HG03159 (cell line): ENCODE measurements at regions not wholly inside any gene's neighbourhood (a gene's known extent, or its start where the extent isn't known, plus 50 kb on each side); places are given as distances from the start of the nearest gene placed in this dataset.
"Not testable (repeated sequence)": the region's sequence is repeated elsewhere in the genome, so short reads cannot be mapped to it uniquely, and the experiment has no call there.

Experiments
- ATAC-seq: cut with Tn5 transposase; IDR thresholded peaks from one replicate; pipeline ENCODE4 v1.9.1; 2021; ENCODE audit warnings: mild to moderate bottlenecking, moderate library complexity; ENCODE audit not compliant: unreplicated experiment

DNA sequence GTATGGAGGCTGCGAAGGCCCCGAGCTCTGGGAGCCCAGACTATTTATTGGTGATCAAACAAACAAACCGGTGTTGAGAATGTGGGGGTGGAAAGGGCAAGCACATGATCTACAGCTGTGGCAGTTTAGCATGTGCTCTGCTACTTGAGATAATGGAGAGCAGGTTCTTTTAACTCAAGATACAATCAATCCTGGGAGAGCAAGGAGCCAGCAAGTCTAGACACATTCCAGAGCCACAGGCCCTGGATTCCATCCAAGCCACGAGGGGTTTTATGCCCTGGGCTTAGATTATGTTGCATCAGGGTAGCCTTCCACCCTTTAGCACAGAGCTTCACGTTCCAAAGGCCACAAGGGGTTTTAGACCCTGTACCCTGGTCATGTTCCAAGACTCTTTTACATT, 355.9 kb upstream of the ARID1B start:
- not testable (repeated sequence) for ATAC-seq

DNA sequence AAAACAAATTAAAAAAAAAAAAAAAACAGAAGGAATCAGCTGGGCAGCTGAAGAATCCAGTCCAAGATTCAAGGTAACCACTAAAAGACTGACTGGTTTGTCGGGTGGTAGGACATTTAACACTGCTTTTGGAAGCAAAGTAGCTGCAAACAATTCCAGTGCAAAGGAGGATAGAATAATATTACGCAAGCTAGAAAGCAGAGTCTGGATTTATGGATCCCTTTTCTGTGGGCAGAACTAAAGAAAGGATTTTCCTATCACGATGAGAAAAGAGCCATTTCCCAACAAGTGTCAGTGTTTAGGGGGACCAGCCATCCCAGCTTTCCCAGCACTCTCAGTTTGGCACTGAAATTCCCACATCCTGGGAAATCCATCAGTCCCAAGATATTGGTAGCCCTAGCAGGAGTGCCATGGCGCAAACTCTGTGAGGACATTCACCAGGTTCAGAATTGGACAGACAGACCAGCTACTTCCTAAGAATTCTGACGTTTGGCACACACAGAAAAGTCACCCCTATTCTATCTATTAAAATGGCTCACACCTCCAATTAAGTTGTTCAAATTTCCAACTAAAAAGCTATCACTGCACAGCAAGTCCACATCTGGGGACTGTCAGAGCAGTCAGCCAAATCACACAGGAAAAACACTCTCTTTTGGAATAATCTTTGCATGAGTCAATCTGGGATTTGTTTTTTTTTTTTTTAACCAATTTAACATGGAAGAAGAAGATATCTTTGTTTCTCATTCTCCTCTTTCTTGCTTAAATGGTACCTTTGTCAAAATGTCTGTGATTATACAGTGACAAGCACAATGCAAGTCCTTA, 356.8 kb upstream of the ARID1B start:
- ATAC-seq, result no peak

DNA sequence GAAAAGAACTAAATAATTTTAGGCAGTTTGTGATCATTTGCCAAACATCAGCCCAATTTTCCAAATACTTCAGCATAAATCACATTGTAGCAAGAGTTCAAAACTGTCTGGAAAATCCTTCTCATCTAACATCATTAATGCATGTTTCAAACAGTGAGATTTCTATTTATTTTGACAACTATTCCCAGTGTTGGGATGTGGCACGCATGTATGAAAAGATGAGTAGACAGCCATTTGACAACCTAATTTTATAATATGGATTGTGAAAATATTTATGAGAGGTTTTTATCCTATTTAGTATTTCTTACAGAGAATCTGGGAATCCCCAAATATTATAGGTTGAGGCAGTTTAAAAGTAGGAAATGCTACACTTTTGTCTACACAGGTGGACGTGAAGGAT, 357.6 kb upstream of the ARID1B start:
- no peak for ATAC-seq

DNA sequence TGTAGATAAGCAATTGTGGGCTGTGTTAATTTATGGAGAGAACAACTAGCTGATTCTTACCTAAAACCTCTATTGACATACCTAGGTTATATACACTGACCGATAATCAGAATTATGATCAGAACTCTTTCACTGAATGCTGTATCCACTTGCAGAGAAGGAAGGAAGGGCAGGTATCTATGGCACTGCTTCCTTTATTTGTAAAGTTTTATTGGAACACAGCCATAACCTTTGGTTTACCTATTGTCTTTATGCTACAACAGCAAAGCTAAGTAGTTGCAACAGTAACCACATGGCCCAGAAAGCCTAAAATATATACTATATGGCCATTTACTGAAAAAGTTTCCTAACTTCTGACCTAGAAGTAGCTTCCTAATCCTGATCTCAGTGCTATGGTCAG, 358.9 kb upstream of the ARID1B start:
- ATAC-seq, result no peak

DNA sequence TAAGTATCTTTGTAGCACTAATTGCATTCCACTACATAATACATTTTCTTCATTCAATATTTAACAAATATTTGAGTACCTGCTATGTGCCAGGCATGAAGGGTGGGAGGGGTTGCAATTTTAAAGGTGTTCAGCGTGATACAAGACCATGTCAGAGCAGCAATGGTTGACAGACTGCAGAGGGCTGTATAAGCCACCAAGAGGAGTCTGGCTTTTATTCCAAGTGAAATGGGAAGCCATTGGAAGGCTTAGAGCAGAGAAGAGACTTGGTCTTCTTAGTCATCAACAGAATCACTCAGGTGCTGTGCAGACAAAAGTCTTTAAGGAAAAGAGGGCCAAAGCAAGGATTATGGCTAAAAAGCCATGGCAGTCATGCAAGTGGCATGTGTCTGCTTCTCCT, 360.8 kb upstream of the ARID1B start:
- ATAC-seq, result no peak

DNA sequence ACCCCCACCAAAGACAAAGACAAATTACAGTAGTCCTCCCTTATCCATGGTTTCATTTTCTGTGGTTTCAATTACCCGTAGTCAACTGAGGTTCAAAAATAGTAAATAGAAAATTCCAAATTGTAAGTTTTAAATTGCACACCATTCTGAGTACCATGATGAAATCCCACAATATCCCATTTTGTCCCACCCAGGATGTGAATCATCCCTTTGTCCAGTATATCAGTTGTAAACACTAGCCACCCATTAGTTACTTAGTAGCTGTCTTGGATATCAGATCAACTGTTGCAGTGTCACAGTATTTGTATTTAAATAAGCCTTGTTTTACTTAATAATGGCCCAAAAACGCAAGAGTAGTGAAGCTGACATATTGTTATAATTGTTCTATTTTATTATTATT, 364.0 kb upstream of the ARID1B start:
- no peak for ATAC-seq

DNA sequence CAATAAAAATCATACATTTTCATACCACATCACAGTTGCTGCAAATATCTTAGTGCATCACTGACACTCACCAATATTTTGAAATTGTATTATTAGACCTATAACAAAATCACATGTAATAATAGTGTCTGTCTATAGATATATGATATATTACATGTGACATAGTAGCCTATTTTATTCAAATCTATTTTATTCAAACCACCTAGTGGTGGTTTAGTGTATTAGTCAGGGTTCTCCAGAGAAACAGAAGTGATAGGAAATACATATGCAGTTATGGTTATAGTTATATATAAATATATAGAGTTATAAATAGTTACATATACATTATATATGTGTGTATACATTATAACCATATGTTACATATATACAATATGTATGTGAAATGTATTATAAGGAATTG, 366.5 kb upstream of the ARID1B start:
- ATAC-seq, result no peak

DNA sequence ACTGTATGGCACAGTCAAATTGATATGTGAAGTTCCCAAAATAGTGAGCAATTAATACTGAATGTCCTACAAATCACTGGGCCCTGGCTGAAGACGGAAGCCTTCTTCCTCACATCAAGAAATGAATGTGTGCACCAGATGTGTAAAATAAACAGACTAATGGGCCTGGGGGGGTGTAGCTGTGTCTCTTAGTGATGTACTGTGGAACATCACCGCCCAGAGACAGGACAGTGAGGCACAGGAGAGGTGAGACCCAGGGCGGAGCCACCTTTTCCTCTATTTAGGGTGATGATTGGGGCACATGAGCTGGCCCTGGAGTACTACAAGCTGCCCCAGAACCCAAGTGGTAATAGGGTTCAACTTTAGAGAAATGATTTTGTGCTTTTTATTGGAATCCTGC, 368.5 kb upstream of the ARID1B start:
- ATAC-seq, result no peak

DNA sequence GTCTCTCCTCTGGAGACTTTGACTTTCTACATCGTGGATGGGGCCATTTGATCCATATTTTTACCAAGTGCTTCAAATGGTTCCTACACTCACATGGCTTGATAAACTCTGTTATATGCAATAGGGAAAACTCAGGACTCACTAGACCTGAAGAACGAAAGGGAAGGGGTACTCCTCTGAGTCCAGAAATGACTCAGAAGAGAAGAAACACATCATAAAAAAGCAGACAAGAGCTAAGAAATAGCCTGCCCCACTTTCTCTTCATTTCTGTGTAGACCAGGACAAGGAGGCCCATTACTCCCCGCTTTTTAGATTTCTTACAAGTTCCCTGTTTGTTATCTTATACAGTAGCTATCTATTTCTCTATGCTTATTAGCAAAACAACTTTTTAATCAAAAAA, 369.8 kb upstream of the ARID1B start:
- ATAC-seq, result no peak

DNA sequence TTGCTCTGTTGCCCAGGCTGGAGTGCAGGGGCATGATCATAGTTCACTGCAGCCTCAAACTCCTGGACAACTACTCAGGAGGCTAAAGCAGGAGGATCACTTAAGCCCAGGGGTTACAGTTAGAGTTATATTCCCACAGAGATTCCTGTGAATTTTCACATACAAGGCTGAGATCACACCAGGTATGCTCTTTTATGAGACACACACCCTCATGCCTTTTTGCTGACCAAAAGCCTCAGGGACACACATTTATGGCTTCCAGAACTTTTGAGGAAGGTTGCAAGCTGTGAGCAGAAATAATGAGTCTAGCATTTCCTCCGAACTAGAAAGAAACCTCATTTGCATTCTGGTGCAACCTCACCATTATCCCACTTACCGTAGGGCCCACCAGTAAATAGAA, 370.5 kb upstream of the ARID1B start:
- no peak for ATAC-seq

DNA sequence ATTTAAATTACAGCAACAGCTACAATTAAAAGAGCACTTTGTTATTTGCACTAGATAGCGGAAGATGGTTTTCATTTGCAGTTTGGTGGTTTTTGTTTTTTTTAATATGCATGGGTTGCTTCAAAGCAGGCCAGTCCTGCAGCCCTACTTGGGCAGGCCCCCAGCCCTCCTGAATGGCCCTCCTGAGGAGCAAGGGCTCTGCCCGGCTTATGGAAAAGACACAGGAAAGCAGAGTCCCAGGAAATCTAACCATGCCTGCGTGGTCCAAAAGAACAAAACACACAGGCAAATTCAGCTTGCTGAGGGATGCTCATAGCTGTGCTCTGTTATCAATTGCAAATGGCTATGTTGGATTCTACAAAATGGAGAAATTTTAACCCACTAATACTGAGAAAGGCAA, 371.1 kb upstream of the ARID1B start:
- ATAC-seq, result no peak

DNA sequence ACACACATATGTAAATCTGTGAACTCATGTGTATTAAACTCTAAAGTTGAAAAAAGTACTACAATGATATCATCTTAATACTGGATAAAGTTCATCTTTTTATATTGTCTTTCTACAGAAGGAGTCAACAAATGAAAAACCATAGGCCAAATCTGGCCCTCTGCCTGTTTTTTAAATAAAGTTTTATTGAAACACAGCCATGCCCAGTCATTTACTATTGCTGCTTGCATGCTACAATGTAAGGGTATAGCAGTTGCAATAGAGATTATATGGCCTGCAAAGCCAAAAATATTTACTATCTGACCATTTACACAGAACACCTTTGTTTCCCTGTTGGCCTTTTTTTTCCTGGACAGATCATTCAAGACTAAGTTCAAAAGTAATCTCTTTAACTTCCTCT, 374.6 kb upstream of the ARID1B start:
- no peak for ATAC-seq

DNA sequence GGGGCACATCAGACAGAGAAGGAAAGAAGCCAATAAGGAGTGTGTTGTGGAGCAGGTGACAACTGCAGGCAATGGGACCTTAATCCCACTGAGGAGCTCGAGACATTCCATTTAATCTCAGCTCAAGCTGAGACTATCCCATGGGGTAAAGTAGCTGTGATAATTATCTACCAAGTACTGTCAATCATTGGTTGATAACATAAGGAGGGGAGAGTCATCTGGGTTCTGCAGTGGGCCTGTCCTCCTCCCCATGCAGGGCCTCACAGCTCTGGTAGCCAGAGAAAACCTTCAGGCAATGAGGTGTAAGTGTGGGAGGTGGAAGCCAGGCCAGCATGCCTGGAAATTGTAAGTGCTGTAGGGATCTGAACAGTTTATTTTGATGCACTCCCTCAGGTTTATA, 375.0 kb upstream of the ARID1B start:
- no peak for ATAC-seq

DNA sequence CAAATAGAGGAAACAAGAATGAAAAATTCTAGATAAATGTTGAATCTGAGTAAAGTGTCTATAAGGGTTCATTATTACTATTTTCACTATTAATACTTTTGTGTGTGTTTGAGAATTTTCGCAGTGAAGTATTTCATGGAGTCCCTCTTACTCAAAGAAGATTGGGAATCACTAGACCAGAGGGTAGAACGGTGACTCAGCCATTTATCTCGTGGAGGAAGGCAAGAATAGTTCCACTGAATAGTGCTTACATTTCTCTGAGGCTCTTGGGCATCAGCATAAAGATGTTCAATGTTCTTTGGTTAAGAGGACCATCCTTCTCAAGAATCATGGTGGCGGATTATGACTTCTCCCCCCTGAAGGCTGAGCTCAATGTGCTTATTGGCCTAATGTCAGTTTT, 376.7 kb upstream of the ARID1B start:
- no peak for ATAC-seq

DNA sequence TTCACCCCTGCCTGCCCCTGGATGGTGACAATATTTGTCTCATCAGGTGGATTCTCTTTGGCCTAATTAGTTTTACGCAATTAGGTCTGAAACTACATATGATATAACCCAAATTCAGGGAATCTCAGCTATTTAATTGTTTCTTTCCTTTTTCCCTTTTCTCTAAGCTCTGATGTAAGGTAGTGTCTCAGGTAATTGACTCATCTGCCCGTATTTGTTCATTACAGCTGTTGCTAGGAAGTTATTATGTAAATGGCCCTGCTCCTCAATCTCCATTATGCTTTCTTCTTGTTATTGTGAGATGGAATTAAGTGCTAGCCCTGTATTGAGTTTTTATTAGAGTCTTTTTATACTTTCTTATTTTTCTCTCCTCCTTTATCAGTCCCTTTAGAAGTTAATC, 378.2 kb upstream of the ARID1B start:
- ATAC-seq, result no peak

DNA sequence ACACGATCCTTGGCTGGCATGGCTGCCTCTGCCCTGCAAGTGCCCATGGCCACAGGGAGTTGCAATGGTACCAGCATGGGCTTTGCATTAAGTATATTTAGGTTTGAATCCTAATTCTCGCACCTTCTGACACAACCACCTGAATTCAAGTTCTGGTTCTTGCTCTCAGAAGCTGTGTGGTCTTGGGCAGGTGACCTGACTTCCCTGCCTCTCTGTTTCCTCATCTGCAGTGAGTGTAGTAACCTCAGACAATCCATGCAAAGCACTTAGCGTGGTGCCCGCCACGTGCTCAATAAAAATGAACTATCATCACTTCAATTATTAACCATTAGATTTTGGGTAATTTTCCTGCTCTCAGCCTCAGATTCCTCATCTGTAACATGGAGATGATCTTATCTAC, 378.8 kb upstream of the ARID1B start:
- no peak for ATAC-seq

DNA sequence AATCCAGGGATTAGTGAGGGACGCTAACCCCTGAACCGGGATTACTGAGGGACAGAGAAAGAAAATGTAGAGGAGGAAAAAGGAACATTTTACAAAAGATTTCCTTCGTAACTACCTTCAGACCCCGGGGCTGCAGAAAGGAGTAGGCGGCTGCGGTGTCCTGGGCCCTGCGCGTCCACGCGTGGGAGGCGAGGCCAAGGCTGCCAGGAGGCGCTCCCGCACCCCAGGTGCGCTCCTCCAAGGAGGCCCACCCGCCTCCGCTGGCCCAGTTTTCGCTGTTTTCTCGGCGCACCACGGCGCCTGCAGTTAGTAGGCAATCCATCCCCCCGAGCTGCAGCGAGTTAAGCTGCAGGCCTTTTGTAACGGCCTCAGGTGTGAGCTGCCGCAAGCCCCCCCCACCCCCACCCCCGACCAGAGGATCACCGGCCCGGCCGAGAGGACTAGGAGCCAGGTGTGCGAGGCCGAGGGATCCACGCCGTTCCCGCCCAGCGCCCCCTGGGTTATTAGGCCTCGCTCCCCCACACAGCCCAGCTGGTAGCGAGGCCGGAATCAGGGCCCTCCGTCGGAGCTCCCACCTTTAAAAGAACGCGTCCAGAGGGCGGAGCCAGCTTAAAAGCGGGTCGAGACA, 380.3 kb upstream of the ARID1B start:
- no peak for ATAC-seq

DNA sequence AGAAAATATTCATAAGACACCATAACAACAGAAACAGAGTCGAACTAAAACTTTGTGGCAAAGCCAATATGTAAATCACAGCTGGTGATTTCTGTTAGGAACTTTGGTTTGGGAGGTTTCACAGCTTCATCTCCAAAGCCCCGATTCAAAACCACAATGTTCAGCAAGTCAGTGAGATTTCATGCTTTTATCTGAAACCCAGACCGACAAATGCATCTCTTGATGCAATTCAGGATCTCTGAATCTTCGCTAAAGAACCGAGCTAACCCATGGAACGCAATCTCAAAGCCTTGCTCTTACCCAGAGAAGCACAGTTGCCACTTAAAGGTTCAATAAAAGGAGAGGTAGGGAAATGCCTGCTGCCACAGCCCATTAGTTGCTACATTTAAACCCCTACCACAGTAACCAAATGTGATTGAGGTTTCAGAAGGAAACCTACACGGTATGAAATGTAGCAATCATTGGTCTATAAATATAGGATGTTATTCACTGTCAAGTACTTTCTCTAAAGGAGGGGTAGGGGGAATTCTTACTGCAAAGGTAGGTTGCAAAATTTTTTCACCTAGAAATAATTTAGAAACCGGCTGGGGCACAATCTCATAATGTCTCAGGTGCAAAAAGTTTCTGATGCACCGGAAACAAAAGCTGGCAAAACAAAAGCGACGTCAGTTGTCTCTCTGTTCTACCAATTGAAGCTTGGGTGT, 381.0 kb upstream of the ARID1B start:
- ATAC-seq, result peak; percentile 53

DNA sequence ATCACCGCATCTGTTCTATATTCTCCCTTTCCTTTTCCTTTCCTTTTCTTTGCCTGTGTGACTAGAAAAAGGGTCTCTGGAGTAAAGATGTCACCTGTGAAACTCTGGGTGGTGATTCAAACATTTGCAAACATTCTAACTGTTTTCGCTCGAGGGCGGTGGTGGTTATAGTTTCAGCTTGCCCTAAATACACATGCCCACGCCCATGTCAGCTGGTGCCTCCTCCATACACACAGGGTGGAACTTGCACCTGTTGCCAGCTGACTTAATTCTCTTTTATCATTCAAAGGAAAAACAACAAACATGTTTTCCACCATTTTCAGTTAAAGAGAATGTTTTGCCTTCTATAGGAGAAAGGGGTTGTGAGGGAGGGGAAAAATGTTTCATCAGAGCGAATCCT, 381.9 kb upstream of the ARID1B start:
- ATAC-seq, result peak; percentile 64

DNA sequence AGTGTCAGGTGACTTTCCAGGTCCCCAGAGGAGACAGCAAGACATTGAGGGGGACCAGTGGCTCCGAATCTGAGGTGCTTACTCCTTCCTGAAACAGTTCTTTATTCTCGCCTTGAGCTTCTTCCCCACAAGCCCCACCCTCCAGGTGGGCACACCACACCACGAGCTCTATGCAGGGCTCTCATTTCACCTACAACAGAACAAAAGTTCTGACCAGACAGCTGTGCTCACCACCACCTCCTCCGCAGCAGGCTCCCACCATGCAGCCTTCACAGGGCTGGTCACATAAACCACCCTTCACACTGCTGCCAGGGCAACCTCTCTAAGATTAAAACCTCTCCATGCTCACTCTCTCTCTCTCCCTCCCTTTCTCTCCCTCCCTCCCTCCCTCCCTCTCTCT, 384.5 kb upstream of the ARID1B start:
- ATAC-seq, result no peak

DNA sequence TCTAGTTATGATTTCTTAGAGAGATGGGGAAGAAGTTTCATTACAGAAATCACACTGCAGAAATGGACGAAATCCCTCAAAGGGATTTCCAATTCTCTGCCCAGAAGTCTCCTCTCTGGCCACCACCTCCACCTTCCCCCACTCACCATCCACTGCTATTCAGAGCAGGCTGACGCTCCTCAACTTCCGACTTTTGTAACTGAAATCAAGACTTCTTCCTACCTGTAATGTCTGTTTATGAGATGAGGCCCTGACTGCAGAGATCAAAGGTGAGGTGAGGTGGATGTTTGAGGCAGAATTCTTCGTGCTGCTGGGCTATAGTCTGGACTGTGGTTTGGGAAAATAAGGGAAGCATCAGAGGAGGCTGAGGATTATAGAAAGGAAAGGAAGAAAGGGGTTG, 385.2 kb upstream of the ARID1B start:
- no peak for ATAC-seq

DNA sequence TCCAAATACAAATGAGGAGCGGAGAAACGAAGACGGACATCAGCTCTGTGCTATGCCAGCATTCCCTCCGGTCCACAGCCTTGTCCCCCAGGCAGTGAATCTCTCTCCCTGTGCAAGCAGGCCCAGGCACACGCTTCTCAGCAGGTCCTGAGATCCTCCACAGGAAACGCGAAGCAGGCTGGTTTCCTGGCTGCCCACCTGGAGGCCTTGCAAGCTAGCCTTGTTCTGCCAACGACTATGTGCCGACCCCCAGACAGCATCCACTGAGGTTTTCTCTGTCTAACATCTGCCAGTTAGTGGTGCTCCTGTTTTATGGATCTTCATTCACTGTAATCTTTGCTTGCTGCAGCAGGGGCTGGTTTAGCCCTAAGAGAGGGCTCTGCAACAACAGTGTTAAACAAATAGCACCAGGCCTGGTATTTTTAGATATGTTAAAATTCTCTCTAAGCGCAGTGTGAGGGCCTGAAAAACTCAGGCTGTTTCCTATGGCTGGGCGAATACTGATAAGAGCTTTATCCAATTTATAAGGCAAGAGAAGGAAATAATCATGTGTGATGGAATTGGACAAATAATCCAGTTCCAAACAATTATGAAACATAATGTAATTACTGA, 386.0 kb upstream of the ARID1B start:
- ATAC-seq, result no peak
